HG03108 (cell line): ENCODE measurements at regions not wholly inside any gene's neighbourhood (a gene's known extent, or its start where the extent isn't known, plus 50 kb on each side); places are given as distances from the start of the nearest gene placed in this dataset.
A peak's percentile ranks its signal among the peaks of the same experiment; 100 is the strongest.
"Not testable (repeated sequence)": the region's sequence is repeated elsewhere in the genome, so short reads cannot be mapped to it uniquely, and the experiment has no call there.

Experiments used
- ATAC-seq: cut with Tn5 transposase; IDR thresholded peaks from one replicate; pipeline ENCODE4 v1.9.1; 2021; ENCODE audit warnings: moderate library complexity; ENCODE audit not compliant: unreplicated experiment

DNA sequence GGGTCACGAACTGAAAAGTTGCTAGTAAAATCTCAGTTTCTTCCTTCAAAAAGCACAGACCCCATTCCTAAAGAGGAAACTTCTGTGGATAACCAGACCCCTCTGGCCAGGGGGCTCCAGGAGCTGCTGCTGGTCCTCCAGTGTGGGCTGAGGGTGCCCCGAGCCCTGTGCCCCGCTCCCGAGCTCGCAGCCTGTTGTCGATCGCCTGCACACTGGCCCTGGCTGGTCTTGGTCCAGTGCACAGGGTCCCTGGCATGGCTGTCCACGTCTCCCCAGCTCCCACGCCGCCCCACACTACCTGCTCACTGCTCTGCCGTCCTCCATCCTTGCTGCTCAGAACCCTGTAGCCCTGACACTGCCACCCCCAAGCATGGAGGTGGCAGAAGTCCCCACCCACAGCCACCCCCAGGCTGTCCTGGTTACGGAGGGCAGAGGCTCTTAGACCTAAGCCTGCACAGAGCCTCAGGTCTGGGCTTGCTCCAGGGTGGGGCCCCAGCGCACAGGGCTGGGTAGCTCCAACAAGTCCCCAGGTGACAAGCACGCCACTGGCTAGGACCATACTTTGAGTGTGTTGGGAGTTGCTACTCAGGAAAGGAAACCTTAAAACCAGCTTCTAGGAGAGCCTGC lies 87.0 kb downstream of the PLXNA1 start:
- ATAC-seq, result no peak

- no peak for ATAC-seq
Measured at GRCh38 chr3:127070776-127071175, 87.9 kb downstream of the PLXNA1 start.

GRCh38 chr3:127071597-127072001 lies 88.7 kb downstream of the PLXNA1 start:
- no peak for ATAC-seq

DNA sequence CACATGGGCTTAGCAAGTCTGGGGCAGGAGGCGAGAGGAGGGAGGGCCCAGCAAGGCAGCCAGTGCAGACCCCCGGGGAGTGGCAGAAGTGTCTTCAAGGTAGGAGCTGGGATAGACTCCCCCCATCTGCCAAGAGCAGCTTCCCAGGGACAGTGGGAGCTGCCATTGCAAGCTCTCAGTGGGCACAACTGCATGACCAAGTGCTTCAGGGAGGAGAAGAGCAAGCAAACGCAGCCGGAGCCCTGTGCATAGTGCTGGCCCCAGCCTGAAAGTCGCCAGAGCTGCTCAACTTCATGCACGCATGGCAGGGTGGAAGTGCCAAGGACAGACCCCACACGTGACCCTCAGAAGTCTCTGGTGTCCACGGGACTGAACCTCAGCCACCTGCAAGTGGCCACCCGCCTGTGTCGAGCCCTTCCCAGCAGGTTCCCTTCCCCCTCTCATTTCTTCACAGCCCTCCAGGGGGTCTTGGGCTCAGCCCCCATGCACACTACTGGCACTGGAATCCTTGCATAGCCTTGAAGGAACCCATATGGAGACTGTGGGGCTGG lies 89.4 kb downstream of the PLXNA1 start:
- no peak for ATAC-seq

GRCh38 chr3:127072971-127073783 lies 90.3 kb downstream of the PLXNA1 start:
- no peak for ATAC-seq

DNA sequence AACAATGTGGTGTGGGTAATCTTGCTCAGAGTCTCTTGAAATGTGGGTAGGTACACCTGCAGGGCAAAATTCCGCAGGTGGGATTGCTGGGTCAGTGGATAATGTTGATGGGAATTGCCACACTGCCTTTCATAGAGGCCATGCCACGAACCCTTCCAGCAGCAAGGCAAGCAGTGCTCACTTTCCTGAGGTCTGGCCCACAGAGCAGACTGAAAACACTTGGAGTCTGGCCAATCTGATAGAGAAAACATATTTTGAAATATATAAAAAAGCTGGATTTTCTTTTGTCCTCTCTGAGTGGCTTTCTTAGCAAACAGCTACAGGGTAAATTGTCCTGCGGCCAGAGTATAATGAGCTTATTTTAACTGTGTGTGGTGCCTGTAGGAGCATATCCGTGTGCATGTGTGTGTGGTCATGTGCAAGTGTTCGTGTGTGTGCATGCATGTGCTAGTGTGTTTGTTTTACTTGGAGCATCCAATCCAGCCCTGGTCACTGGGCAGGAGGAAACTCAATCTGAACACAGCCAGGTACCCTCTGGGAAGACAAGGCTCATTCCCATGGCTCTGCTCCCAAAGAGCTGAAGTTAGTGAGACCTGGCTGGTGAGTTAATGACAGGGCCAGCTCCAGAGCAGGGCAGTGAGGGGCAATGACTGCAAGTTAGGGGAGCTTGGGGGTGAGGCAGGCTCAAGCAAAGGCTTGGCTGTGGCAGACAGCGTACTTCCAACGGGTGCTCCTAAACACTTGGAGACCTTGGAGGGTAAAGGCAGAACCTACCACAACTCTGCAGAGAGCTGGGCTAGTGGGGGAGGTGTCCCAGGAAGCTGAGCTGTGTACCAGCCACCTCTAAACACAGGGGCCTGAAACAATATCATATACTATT lies 91.3 kb downstream of the PLXNA1 start:
- no peak for ATAC-seq

GRCh38 chr3:127074900-127075360 lies 92.0 kb downstream of the PLXNA1 start:
- peak; percentile 90 for ATAC-seq

GRCh38 chr3:127076166-127076992 lies 93.5 kb downstream of the PLXNA1 start:
- ATAC-seq, result not testable (repeated sequence)

- no peak for ATAC-seq
Measured at GRCh38 chr3:127077068-127077467, 94.2 kb downstream of the PLXNA1 start.

DNA sequence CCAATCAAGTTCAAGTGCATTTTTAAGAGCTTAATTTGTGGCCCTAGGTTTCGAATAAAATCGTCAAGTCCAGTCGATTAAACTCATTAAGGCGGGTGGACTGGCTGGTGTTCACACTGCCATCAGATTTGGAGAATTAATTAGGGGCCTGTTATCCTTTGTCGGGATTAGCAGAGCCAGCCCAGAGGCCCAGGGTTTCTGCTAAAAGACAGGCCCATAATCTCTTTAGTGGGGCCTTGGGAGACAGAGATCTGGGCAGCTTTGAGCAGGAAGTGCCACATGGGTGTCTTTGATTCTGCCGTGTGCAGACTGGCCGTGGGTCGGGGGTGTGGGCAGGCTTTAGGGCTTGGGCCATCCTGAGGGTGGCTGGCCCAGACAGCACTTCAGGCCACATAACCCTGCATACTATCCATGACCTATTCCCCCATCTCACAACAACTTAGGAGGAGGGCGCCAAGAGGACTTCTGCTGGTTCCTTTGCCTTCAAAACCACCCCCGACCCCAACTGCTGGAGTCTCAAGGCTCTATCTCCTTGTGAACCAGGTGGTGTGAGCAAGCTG lies 94.7 kb downstream of the PLXNA1 start:
- ATAC-seq, result no peak

GRCh38 chr3:127078626-127079025 lies 95.7 kb downstream of the PLXNA1 start:
- no peak for ATAC-seq

- ATAC-seq, result no peak
Measured at GRCh38 chr3:127079211-127079610, 96.3 kb downstream of the PLXNA1 start.

DNA sequence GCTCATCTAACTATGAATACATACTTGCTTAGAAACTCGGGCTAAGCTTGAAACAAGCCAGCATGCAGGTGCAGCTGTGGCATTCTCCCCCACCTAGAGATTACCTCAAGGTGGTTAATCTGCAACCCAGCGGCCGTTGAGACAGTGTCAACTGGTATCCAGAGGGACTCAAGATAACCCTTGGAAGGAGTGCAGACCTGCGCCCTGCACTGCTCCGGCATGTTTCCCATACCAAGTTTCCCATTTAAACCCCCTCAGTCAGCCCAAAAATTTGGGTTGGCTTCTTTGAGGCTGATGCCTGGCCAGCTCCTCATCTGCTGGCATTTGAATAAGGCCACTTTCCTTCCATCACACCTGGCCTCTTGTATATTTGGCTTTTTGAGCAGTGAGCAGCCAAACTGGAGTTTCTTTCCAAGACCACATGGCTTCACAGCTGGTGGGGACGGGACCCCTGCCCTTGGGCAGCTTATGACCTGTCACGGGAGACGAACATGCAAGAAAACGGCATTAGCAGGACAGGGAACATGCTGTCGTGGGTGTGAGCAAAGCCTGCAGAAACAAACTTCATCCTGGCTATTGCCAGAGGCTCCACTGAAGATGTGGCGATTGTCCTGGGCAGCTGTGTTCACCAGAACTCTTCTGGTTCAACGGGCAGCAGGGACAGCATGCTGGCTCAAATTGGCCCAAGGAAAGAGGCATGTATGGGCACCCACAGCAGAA lies 98.2 kb downstream of the PLXNA1 start:
- ATAC-seq, result no peak

- no peak for ATAC-seq
Measured at GRCh38 chr3:127082066-127082465, 99.2 kb downstream of the PLXNA1 start.

DNA sequence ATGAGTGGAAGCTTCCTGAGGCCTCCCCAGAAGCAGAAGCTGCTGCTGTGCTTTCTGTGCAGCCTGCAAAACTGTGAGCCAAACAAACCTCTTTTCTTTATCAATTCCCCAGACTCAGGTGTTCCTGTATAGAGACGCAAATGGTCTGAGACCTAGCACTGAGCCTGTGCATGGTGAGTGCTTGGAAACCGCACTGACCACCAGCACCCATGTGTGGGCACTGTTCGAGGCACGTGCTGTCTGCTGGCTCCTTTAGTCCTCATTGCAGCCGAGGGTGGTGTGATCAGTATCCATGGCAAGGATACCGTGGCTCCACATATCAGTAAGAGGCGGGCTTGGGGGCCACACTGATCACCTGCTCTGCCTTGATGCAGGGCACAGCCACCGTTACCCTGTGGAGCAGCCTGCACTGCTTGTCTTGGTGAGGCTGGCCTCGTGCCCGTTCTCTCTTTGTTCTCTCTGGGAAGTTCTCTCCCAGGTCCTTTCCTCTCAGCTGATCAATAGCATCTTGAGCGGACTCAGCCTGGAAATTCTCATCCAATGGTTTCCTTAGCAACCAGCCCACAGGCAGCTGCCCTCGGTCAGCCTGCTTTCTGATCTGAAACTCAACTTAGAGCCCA lies 101.0 kb downstream of the PLXNA1 start:
- no peak for ATAC-seq

GRCh38 chr3:127084401-127084990 lies 101.6 kb downstream of the PLXNA1 start:
- ATAC-seq, result no peak

GRCh38 chr3:127085576-127085975 lies 102.7 kb downstream of the PLXNA1 start:
- ATAC-seq, result no peak

GRCh38 chr3:127086591-127086990 lies 103.7 kb downstream of the PLXNA1 start:
- ATAC-seq, result not testable (repeated sequence)
